Neural progenitor cell (in vitro differentiated cells): ENCODE measurements at regions not wholly inside any gene's neighbourhood (a gene's known extent, or its start where the extent isn't known, plus 50 kb on each side); places are given as distances from the start of the nearest gene placed in this dataset.

Source experiments
- EZH2 ChIP-seq: fragments of 200-600 bp; sonication (generic); IDR thresholded peaks from 2 replicates; pipeline ENCODE4 v1.6.1; 2017; ENCODE audit warnings: antibody characterized with exemption, mild to moderate bottlenecking, moderate library complexity
- EZH2phosphoT487 ChIP-seq: fragments of 200-600 bp; sonication (generic); IDR thresholded peaks from 2 replicates; pipeline ENCODE4 v1.6.1; 2017; ENCODE audit warnings: antibody characterized with exemption
- TF ChIP-seq, protein P1 (sequence below): fragments of 200-600 bp; sonication (generic); IDR thresholded peaks from 2 replicates; pipeline ENCODE4 v1.5.1; 2017; ENCODE audit warnings: antibody characterized with exemption, mild to moderate bottlenecking

DNA sequence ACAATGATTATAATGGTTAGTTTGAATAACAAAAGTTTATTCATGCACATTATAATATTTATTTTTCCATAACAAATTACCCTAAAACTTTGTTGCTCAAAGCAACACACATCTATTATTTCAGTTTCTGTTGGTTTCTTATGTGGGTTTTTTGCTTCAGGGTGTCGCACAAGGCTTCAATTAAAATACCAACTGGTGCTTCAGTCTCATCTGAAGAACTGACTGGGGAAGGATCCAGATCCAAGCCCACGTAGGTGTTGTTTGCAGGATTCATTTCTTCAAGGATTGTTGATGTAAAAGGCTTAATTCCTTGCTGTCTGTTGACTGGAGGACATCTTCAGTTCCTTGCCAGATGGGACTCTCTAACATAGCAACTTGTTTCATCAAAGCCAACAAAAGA lies 747.2 kb upstream of the PCDH20 start:
- TF ChIP-seq, protein P1, sequence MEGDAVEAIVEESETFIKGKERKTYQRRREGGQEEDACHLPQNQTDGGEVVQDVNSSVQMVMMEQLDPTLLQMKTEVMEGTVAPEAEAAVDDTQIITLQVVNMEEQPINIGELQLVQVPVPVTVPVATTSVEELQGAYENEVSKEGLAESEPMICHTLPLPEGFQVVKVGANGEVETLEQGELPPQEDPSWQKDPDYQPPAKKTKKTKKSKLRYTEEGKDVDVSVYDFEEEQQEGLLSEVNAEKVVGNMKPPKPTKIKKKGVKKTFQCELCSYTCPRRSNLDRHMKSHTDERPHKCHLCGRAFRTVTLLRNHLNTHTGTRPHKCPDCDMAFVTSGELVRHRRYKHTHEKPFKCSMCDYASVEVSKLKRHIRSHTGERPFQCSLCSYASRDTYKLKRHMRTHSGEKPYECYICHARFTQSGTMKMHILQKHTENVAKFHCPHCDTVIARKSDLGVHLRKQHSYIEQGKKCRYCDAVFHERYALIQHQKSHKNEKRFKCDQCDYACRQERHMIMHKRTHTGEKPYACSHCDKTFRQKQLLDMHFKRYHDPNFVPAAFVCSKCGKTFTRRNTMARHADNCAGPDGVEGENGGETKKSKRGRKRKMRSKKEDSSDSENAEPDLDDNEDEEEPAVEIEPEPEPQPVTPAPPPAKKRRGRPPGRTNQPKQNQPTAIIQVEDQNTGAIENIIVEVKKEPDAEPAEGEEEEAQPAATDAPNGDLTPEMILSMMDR, result no peak
- TF ChIP-seq EZH2, result no peak
- TF ChIP-seq EZH2phosphoT487, result no peak
